Parathyroid adenoma (tissue), 2 donors: ENCODE measurements at regions not wholly inside any gene's neighbourhood (a gene's known extent, or its start where the extent isn't known, plus 50 kb on each side); places are given as distances from the start of the nearest gene placed in this dataset.

Experiments used
- H2AFZ ChIP-seq: fragments of 300-600 bp; sonication (generic); one replicate; pipeline ENCODE4 v1.7.0; 2017; ENCODE audit warnings: antibody characterized with exemption, mild to moderate bottlenecking
- H3K27ac ChIP-seq: fragments of 300-600 bp; sonication (generic); one replicate; pipeline ENCODE4 v1.7.0; 2017
- H3K27me3 ChIP-seq: fragments of 300-600 bp; sonication (generic); one replicate; pipeline ENCODE4 v1.7.0; 2017; ENCODE audit warnings: low read length; ENCODE audit not compliant: control insufficient read depth, insufficient read depth
- H3K36me3 ChIP-seq: fragments of 300-600 bp; sonication (generic); one replicate; pipeline ENCODE4 v1.7.0; 2017; ENCODE audit warnings: low read length; ENCODE audit not compliant: control insufficient read depth, insufficient read depth
- H3K4me1 ChIP-seq: fragments of 300-600 bp; sonication (generic); one replicate; pipeline ENCODE4 v1.7.0; 2017; ENCODE audit warnings: control low read depth
- H3K4me2 ChIP-seq: fragments of 300-600 bp; sonication (generic); one replicate; pipeline ENCODE4 v1.7.0; 2017; ENCODE audit warnings: low read length
- H3K4me3 ChIP-seq: fragments of 300-600 bp; sonication (generic); one replicate; pipeline ENCODE4 v1.7.0; 2017; ENCODE audit warnings: low read depth, low read length
- H3K79me2 ChIP-seq: fragments of 300-600 bp; sonication (generic); one replicate; pipeline ENCODE4 v1.7.0; 2017; ENCODE audit warnings: control low read depth
- H3K9ac ChIP-seq: fragments of 300-600 bp; sonication (generic); one replicate; pipeline ENCODE4 v1.7.0; 2017; ENCODE audit warnings: mild to moderate bottlenecking
- H3K9me3 ChIP-seq: fragments of 300-600 bp; sonication (generic); one replicate; pipeline ENCODE4 v1.7.0; 2017; ENCODE audit warnings: low read length; ENCODE audit not compliant: control insufficient read depth
- TF ChIP-seq, protein P1 (sequence below): fragments of 300-600 bp; sonication (generic); IDR thresholded peaks from one replicate; pipeline ENCODE4 v1.7.0; 2017; ENCODE audit warnings: antibody characterized with exemption, mild to moderate bottlenecking
- donor health status: primary hyperparathyroidism.

DNA sequence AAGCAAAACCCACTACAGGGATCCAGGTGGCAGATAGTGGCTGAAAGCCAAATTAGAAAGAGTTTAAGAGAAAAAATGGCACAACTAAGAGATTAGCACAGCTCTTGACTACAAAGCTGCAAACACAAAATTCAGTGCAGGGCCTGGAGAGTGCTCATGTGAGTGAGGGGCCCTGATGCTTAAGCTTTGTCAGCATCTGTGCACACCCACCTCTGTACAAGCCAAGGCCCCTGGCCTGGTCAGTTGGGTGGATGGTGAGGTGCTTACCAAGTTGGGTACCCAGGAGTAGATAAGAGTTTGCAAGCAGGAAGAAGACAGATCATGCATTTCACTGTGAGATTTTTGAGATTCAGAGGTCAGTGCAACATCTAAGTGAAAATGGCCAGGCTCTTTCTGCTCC is 62.7 kb upstream of the ATP1B1 start:
- Histone ChIP-seq H3K4me3 (no peak overlapping the region), H3K9ac (no peak overlapping the region), H3K79me2 (no peaks in the 10 kb centered on the region), H3K9me3 (no peaks in the 10 kb centered on the region), H3K4me2 (no peak overlapping the region), H2AFZ (peak overlapping the region; percentile 11), H3K27ac (no peak overlapping the region), H3K4me1 (peaks cover 2% of the 10 kb centered on the region), H3K36me3 (no peaks in the 10 kb centered on the region), H3K27me3 (no peaks in the 10 kb centered on the region)
- TF ChIP-seq, protein P1, sequence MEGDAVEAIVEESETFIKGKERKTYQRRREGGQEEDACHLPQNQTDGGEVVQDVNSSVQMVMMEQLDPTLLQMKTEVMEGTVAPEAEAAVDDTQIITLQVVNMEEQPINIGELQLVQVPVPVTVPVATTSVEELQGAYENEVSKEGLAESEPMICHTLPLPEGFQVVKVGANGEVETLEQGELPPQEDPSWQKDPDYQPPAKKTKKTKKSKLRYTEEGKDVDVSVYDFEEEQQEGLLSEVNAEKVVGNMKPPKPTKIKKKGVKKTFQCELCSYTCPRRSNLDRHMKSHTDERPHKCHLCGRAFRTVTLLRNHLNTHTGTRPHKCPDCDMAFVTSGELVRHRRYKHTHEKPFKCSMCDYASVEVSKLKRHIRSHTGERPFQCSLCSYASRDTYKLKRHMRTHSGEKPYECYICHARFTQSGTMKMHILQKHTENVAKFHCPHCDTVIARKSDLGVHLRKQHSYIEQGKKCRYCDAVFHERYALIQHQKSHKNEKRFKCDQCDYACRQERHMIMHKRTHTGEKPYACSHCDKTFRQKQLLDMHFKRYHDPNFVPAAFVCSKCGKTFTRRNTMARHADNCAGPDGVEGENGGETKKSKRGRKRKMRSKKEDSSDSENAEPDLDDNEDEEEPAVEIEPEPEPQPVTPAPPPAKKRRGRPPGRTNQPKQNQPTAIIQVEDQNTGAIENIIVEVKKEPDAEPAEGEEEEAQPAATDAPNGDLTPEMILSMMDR, result no peak

DNA sequence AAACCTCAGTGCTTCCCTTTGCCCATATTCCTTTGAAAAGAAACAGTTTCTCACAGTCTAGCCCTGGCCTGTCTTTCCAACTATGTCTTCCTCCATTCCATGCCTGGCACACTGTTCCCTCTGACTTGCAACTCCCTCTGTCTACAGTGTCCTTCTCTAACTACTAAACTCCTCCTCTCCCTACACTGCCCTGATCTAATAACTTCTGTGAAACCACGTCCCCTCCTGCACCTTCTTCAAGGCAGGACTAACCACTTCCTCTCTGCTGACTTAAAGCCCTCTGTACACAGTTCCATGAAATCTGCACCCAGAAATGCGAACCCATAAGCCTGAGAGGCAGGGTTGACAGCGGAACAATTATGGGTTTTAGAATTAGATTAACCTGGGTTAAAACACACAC is 62.2 kb upstream of the ATP1B1 start:
- TF ChIP-seq, protein P1, result no peak
- peaks cover 2% of the 10 kb centered on the region for H3K4me1 ChIP-seq
- no peaks in the 10 kb centered on the region for H3K27me3 ChIP-seq
- H3K4me3 ChIP-seq, result no peak overlapping the region
- no peak overlapping the region for H2AFZ ChIP-seq
- no peaks in the 10 kb centered on the region for H3K79me2 ChIP-seq
- no peak overlapping the region for H3K27ac ChIP-seq
- no peaks in the 10 kb centered on the region for H3K36me3 ChIP-seq
- H3K9ac ChIP-seq, result no peak overlapping the region
- H3K4me2 ChIP-seq, result no peak overlapping the region
- no peaks in the 10 kb centered on the region for H3K9me3 ChIP-seq

DNA sequence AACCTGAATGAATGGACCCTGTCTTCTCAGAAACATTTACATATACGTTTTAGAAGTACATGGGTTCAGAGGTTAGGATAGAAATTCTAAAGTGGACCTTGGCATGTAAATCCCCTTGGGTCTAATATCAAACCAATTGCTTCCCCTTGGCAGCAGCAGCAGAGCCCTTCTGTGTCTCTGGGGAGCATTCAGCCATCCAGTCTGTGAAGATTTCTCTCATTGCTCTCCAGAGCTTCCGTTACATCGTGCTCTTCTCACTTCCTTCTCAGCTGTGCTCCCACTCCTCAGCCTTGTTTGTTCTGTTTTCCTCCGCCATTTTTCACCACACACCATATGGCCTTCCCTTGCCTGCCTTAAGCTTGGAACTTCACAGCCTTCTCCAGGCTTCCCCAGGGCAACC is 61.5 kb upstream of the ATP1B1 start:
- Histone ChIP-seq H3K27me3 (no peaks in the 10 kb centered on the region), H3K27ac (no peak overlapping the region), H3K4me2 (no peak overlapping the region), H3K4me1 (peaks cover 2% of the 10 kb centered on the region), H2AFZ (no peak overlapping the region), H3K9ac (no peak overlapping the region), H3K79me2 (no peaks in the 10 kb centered on the region), H3K9me3 (no peaks in the 10 kb centered on the region), H3K36me3 (no peaks in the 10 kb centered on the region), H3K4me3 (no peak overlapping the region)
- TF ChIP-seq, protein P1, result no peak

DNA sequence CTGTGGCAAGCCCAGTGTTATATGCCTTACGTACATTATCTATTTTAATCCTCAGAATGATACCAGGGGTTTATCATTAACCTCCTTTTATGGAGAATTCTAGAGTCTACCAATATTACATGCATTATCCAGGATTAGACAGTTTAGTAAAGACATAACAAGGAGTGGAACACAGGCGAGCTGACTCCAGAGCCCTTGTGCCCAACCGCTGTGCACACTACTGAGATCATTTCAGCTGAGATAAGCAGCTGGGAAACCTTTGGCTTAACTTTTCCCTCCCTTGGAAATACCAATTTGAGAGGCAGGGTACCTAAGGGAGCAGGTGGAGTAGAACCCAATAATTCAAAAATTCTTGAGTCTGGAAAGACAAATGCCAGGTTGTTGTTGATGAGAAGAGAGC is 59.8 kb upstream of the ATP1B1 start:
- Histone ChIP-seq H3K9ac (no peak overlapping the region), H3K79me2 (no peaks in the 10 kb centered on the region), H3K27ac (no peak overlapping the region), H3K4me3 (no peak overlapping the region), H3K9me3 (no peaks in the 10 kb centered on the region), H3K27me3 (no peaks in the 10 kb centered on the region), H3K36me3 (no peaks in the 10 kb centered on the region), H3K4me1 (peaks cover 2% of the 10 kb centered on the region), H2AFZ (no peak overlapping the region), H3K4me2 (no peak overlapping the region)
- TF ChIP-seq, protein P1, result no peak

DNA sequence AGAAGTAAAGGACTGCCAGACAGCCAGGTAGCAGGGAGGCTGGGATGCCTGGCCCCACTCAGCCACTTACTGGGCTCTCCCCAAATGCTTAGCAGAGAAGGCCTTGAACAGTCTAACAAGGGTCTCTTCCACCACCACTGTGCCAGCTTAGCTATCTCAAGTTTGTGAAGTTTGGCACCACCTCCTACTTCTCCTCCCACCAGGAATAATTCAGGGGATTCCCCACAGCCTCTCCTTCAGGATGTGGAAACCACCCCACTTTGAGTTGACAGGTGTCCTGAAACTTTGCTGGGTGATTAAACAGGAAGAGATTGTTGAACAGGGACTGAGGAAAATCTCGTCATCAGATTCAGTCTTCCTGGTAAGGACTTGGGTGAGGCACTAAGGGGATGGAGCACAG is 59.4 kb upstream of the ATP1B1 start:
- Histone ChIP-seq H3K4me2 (no peak overlapping the region), H3K9ac (no peak overlapping the region), H3K9me3 (no peaks in the 10 kb centered on the region), H3K79me2 (no peaks in the 10 kb centered on the region), H2AFZ (no peak overlapping the region), H3K36me3 (no peaks in the 10 kb centered on the region), H3K4me1 (peaks cover 2% of the 10 kb centered on the region), H3K27me3 (no peaks in the 10 kb centered on the region), H3K4me3 (no peak overlapping the region), H3K27ac (no peak overlapping the region)
- TF ChIP-seq, protein P1, result no peak
